Activated CD8-positive, alpha-beta memory T cell treated with anti-CD3 and anti-CD28 coated beads, Interleukin-2, amount 50 U/mL, for 1 hour (primary cell): ENCODE measurements at regions not wholly inside any gene's neighbourhood (a gene's known extent, or its start where the extent isn't known, plus 50 kb on each side); places are given as distances from the start of the nearest gene placed in this dataset.
A peak's percentile ranks its signal among the peaks of the same experiment; 100 is the strongest.
"Not testable (repeated sequence)": the region's sequence is repeated elsewhere in the genome, so short reads cannot be mapped to it uniquely, and the experiment has no call there.

Source experiments
- DNase-seq: peaks from one replicate; pipeline ENCODE4 v3.0.0-alpha.2; 2020; ENCODE audit errors: extremely low read depth

GRCh38 chr5:174917976-174918554 lies 193.7 kb downstream of the MSX2 start:
- no peak for DNase-seq

GRCh38 chr5:174917435-174917834 lies 193.1 kb downstream of the MSX2 start:
- DNase-seq, result not testable (repeated sequence)

- not testable (repeated sequence) for DNase-seq
Observed at GRCh38 chr5:174916924-174917323, 192.5 kb downstream of the MSX2 start.

- DNase-seq, result no peak
Observed at GRCh38 chr5:174916227-174916626, 191.8 kb downstream of the MSX2 start.

GRCh38 chr5:174911118-174911517 lies 186.7 kb downstream of the MSX2 start:
- no peak for DNase-seq

GRCh38 chr5:174910245-174910737 lies 185.9 kb downstream of the MSX2 start:
- peak; percentile 0 for DNase-seq

GRCh38 chr5:174903172-174903732 lies 178.9 kb downstream of the MSX2 start:
- no peak for DNase-seq

GRCh38 chr5:174901336-174901735 lies 177.0 kb downstream of the MSX2 start:
- DNase-seq, result no peak

- no peak for DNase-seq
Observed at GRCh38 chr5:174900240-174900865, 176.0 kb downstream of the MSX2 start.

- no peak for DNase-seq
Observed at GRCh38 chr5:174897281-174897950, 173.0 kb downstream of the MSX2 start.

- no peak for DNase-seq
Observed at GRCh38 chr5:174895360-174895759, 171.0 kb downstream of the MSX2 start.

- DNase-seq, result no peak
Observed at GRCh38 chr5:174892742-174893141, 168.4 kb downstream of the MSX2 start.

GRCh38 chr5:174880412-174881200 lies 156.2 kb downstream of the MSX2 start:
- not testable (repeated sequence) for DNase-seq

GRCh38 chr5:174877987-174878386 lies 153.6 kb downstream of the MSX2 start:
- DNase-seq, result no peak

- DNase-seq, result no peak
Observed at GRCh38 chr5:174872271-174872670, 147.9 kb downstream of the MSX2 start.

- DNase-seq, result no peak
Observed at GRCh38 chr5:174852143-174852542, 127.8 kb downstream of the MSX2 start.

GRCh38 chr5:174850565-174851169 lies 126.3 kb downstream of the MSX2 start:
- DNase-seq, result no peak

- DNase-seq, result no peak
Observed at GRCh38 chr5:174849426-174849825, 125.0 kb downstream of the MSX2 start.

- no peak for DNase-seq
Observed at GRCh38 chr5:174844971-174845370, 120.6 kb downstream of the MSX2 start.

GRCh38 chr5:174843263-174844250 lies 119.2 kb downstream of the MSX2 start:
- DNase-seq, result no peak
